ENCODE measurements at regions not wholly inside any gene's neighbourhood (a gene's known extent, or its start where the extent isn't known, plus 50 kb on each side); places are given as distances from the start of the nearest gene placed in this dataset.

- H4K20me1 ChIP-seq (ENCODE audit: low read depth, low read length): no peaks in the 10 kb centered on the region
- no peak overlapping the region for H3K9ac ChIP-seq (ENCODE audit: low read length)
- no peak overlapping the region for H3K4me3 ChIP-seq (ENCODE audit: insufficient read depth, low read length, poor library complexity, severe bottlenecking)
- H3K9me2 ChIP-seq (replicated peaks; ENCODE audit: insufficient read depth, low read length): no peaks in the 10 kb centered on the region
- no peaks in the 10 kb centered on the region for H3K27me3 ChIP-seq (ENCODE audit: low read length)
- H3K27ac ChIP-seq (ENCODE audit: low read depth, low read length): no peak overlapping the region
- H3K4me2 ChIP-seq (ENCODE audit: low read depth, low read length, poor library complexity, severe bottlenecking): no peak overlapping the region
- no peak overlapping the region for H2AFZ ChIP-seq (ENCODE audit: low read depth, low read length, severe bottlenecking)
- H3F3A ChIP-seq (ENCODE audit: insufficient read depth): no peaks in the 10 kb centered on the region
- H3K79me2 ChIP-seq (ENCODE audit: insufficient read depth, low read length): no peaks in the 10 kb centered on the region
- no peaks in the 10 kb centered on the region for H3K36me3 ChIP-seq (ENCODE audit: low read length)
- TF ChIP-seq CTCF (IDR thresholded peaks at IDR 0.05; ENCODE audit: insufficient read depth, low read length, poor library complexity, severe bottlenecking) (no peak), EZH2phosphoT487 (conservative IDR thresholded peaks at IDR 0.05; ENCODE audit: low read length) (no peak)
- no peaks in the 10 kb centered on the region for H3K9me3 ChIP-seq (ENCODE audit: insufficient read depth, low read length)
These were observed 212.3 kb upstream of the SFRP2 start for GRCh38 chr4:154001193-154001592.

- no peaks in the 10 kb centered on the region for H4K20me1 ChIP-seq (ENCODE audit: low read depth, low read length)
- H3K79me2 ChIP-seq (ENCODE audit: insufficient read depth, low read length): no peaks in the 10 kb centered on the region
- H3K27me3 ChIP-seq (ENCODE audit: low read length): no peaks in the 10 kb centered on the region
- H3K9me2 ChIP-seq (replicated peaks; ENCODE audit: insufficient read depth, low read length): no peaks in the 10 kb centered on the region
- no peak overlapping the region for H3K9ac ChIP-seq (ENCODE audit: low read length)
- H3K27ac ChIP-seq (ENCODE audit: low read depth, low read length): no peak overlapping the region
- no peak overlapping the region for H3K4me2 ChIP-seq (ENCODE audit: low read depth, low read length, poor library complexity, severe bottlenecking)
- H3K4me3 ChIP-seq (ENCODE audit: insufficient read depth, low read length, poor library complexity, severe bottlenecking): no peak overlapping the region
- H2AFZ ChIP-seq (ENCODE audit: low read depth, low read length, severe bottlenecking): no peak overlapping the region
- H3K9me3 ChIP-seq (ENCODE audit: insufficient read depth, low read length): no peaks in the 10 kb centered on the region
- H3F3A ChIP-seq (ENCODE audit: insufficient read depth): no peaks in the 10 kb centered on the region
- no peaks in the 10 kb centered on the region for H3K36me3 ChIP-seq (ENCODE audit: low read length)
- TF ChIP-seq CTCF (IDR thresholded peaks at IDR 0.05; ENCODE audit: insufficient read depth, low read length, poor library complexity, severe bottlenecking): no peak
- no peak for TF ChIP-seq EZH2phosphoT487 (conservative IDR thresholded peaks at IDR 0.05; ENCODE audit: low read length)
These were observed 208.6 kb upstream of the SFRP2 start for GRCh38 chr4:153997516-153997915.

GRCh38 chr4:153989505-153989904 is 200.6 kb upstream of the SFRP2 start:
- Histone ChIP-seq H3K9ac (ENCODE audit: low read length) (no peak overlapping the region), H3K9me3 (ENCODE audit: insufficient read depth, low read length) (no peaks in the 10 kb centered on the region), H3K27me3 (ENCODE audit: low read length) (no peaks in the 10 kb centered on the region), H3K9me2 (replicated peaks; ENCODE audit: insufficient read depth, low read length) (no peaks in the 10 kb centered on the region), H3K4me2 (ENCODE audit: low read depth, low read length, poor library complexity, severe bottlenecking) (no peak overlapping the region), H3K27ac (ENCODE audit: low read depth, low read length) (no peak overlapping the region), H3K4me3 (ENCODE audit: insufficient read depth, low read length, poor library complexity, severe bottlenecking) (no peak overlapping the region), H3K79me2 (ENCODE audit: insufficient read depth, low read length) (no peaks in the 10 kb centered on the region), H3F3A (ENCODE audit: insufficient read depth) (no peaks in the 10 kb centered on the region), H2AFZ (ENCODE audit: low read depth, low read length, severe bottlenecking) (no peak overlapping the region), H4K20me1 (ENCODE audit: low read depth, low read length) (no peaks in the 10 kb centered on the region), H3K36me3 (ENCODE audit: low read length) (no peaks in the 10 kb centered on the region)
- TF ChIP-seq EZH2phosphoT487 (conservative IDR thresholded peaks at IDR 0.05; ENCODE audit: low read length) (no peak), CTCF (IDR thresholded peaks at IDR 0.05; ENCODE audit: insufficient read depth, low read length, poor library complexity, severe bottlenecking) (no peak)
